Coronary artery (tissue), 2 donors: ENCODE measurements at regions not wholly inside any gene's neighbourhood (a gene's known extent, or its start where the extent isn't known, plus 50 kb on each side); places are given as distances from the start of the nearest gene placed in this dataset.

ENCODE experiments used
- DNase-seq: peaks from one replicate; pipeline ENCODE4 v3.0.0-alpha.2; 2017; ENCODE audit warnings: low spot score
- H3K27ac ChIP-seq, 2 donors: fragments of 200-600 bp; sonication (generic); one replicate each; pipeline ENCODE4 v1.5.1; 2016 to 2019
- H3K4me3 ChIP-seq: fragments of 200-600 bp; sonication (generic); 2 replicates; pipeline ENCODE4 v1.5.1; 2016; ENCODE audit warnings: mild to moderate bottlenecking, moderate library complexity
- CTCF ChIP-seq: fragments of 200-600 bp; sonication (generic); IDR thresholded peaks from one replicate; pipeline ENCODE4 v1.5.1; 2019; ENCODE audit warnings: antibody characterized with exemption

GRCh38 chr18:41621177-41621576 lies 333.9 kb upstream of the PIK3C3 start:
- TF ChIP-seq CTCF, result no peak
- DNase-seq, result no peak
- Histone ChIP-seq H3K27ac (no peak overlapping the region), H3K4me3 (no peak overlapping the region)

GRCh38 chr18:41618147-41618546 lies 336.9 kb upstream of the PIK3C3 start:
- no peak overlapping the region for H3K4me3 ChIP-seq
- no peak overlapping the region for H3K27ac ChIP-seq
- no peak for TF ChIP-seq CTCF
- DNase-seq, result no peak

- no peak for DNase-seq
- Histone ChIP-seq H3K27ac (no peak overlapping the region), H3K4me3 (no peak overlapping the region)
- no peak for TF ChIP-seq CTCF
Measured at GRCh38 chr18:41617647-41618046, 337.4 kb upstream of the PIK3C3 start.

- H3K27ac ChIP-seq, result no peak overlapping the region
- no peak for TF ChIP-seq CTCF
- DNase-seq, result no peak
- no peak overlapping the region for H3K4me3 ChIP-seq
Measured at GRCh38 chr18:41613003-41613609, 341.9 kb upstream of the PIK3C3 start.

GRCh38 chr18:41604964-41605363 lies 350.1 kb upstream of the PIK3C3 start:
- no peak for DNase-seq
- no peak for TF ChIP-seq CTCF
- no peak overlapping the region for H3K4me3 ChIP-seq
- H3K27ac ChIP-seq, result no peak overlapping the region

- DNase-seq, result no peak
- H3K27ac ChIP-seq, result no peak overlapping the region
- H3K4me3 ChIP-seq, result no peak overlapping the region
- no peak for TF ChIP-seq CTCF
Measured at GRCh38 chr18:41602034-41602433, 353.0 kb upstream of the PIK3C3 start.

- Histone ChIP-seq H3K4me3 (no peak overlapping the region), H3K27ac (no peak overlapping the region)
- DNase-seq, result no peak
- TF ChIP-seq CTCF, result no peak
Measured at GRCh38 chr18:41600693-41601391, 354.2 kb upstream of the PIK3C3 start.
